HepG2 (cell line): ENCODE measurements at regions not wholly inside any gene's neighbourhood (a gene's known extent, or its start where the extent isn't known, plus 50 kb on each side); places are given as distances from the start of the nearest gene placed in this dataset.

ENCODE experiments used
- ATAC-seq: fragments of 200-7000 bp; cut with Tn5 transposase; 3 replicates; pipeline ENCODE4 v1.9.1; 2020; ENCODE audit warnings: mild to moderate bottlenecking, moderate library complexity
- BruUV-seq: library from RNA; stranded (reverse); fragments of 400-500 nt; replicated peaks from 2 replicates; lab custom pipeline; 2021; lab: Mats Ljungman, UMichigan
- CTCF ChIA-PET: fragments of 300-600 bp; formaldehyde crosslinking; extraction: SDS; loops from one replicate; lab custom pipeline; 2021; ENCODE audit warnings: low total read pairs, inconsistent platforms, low intra/inter-chr PET ratio; lab: Yijun Ruan, JAX
- POLR2A ChIA-PET: fragments of 350-600 bp; sonication (Branson Sonifier 250); formaldehyde crosslinking; loops from one replicate; lab custom pipeline; 2020; ENCODE audit warnings: antibody characterized with exemption, inconsistent platforms; lab: Yijun Ruan, JAX
- DNase-seq: peaks from one replicate; pipeline ENCODE4 v3.0.0-alpha.2; 2015; ENCODE audit warnings: low spot score
- FAIRE-seq: peaks from 3 replicates; lab custom pipeline; 2011; peaks lifted over from hg19 to GRCh38; lab: Jason Lieb, UNC
- H2AFZ ChIP-seq: one replicate; pipeline ENCODE4 v1.6.1; 2011; ENCODE audit warnings: low read length, inconsistent platforms
- H3K27ac ChIP-seq: fragments of 300-600 bp; 3 replicates; pipeline ENCODE4 v1.8.0; 2011; ENCODE audit warnings: mixed run types, mild to moderate bottlenecking, mixed read lengths, low read length, inconsistent platforms; ENCODE audit not compliant: insufficient read depth; ENCODE audit errors: extremely low read length
- H3K27me3 ChIP-seq, 2 experiments: fragments of 200-600 bp in 1 of 2; 2 replicates in 1 of 2; 3 replicates in 1 of 2; pipeline versions ENCODE4 v1.6.0 to v1.8.0; 2011; ENCODE audit warnings: low read length in 2 of 2, mild to moderate bottlenecking in 2 of 2, moderate library complexity in 2 of 2, inconsistent platforms in 1 of 2; ENCODE audit not compliant: insufficient read depth in 2 of 2, control insufficient read depth in 1 of 2
- H3K36me3 ChIP-seq, 2 experiments: fragments of 200-600 bp in 1 of 2; replicated peaks in 1 of 2; 2 replicates in 1 of 2; 3 replicates in 1 of 2; pipeline versions ENCODE4 v1.5.1 to v1.8.0; 2011; ENCODE audit warnings: low read length in 2 of 2, inconsistent platforms in 1 of 2; ENCODE audit not compliant: insufficient read depth in 2 of 2, control insufficient read depth in 1 of 2
- H3K4me1 ChIP-seq: 2 replicates; pipeline ENCODE4 v1.5.1; 2012; ENCODE audit warnings: low read length, inconsistent platforms; ENCODE audit not compliant: insufficient read depth
- H3K4me2 ChIP-seq: 2 replicates; pipeline ENCODE4 v1.6.0; 2011; ENCODE audit warnings: low read depth, low read length, inconsistent platforms
- H3K4me3 ChIP-seq, 3 experiments: fragments of 200-600 bp in 1 of 3; sonication (generic), shearing (Covaris generic) in 1 of 3; replicated peaks in 1 of 3; 2 replicates each; pipeline ENCODE4 v1.5.1; 2011 to 2016; ENCODE audit warnings: low read length in 3 of 3, inconsistent platforms in 2 of 3, low read depth in 2 of 3, mild to moderate bottlenecking in 2 of 3, control low read depth in 1 of 3, mixed read lengths in 1 of 3; ENCODE audit not compliant: insufficient read depth in 1 of 3
- H3K79me2 ChIP-seq: one replicate; pipeline ENCODE4 v1.6.1; 2011; ENCODE audit warnings: low read length, inconsistent platforms; ENCODE audit not compliant: insufficient read depth
- H3K9ac ChIP-seq: 2 replicates; pipeline ENCODE4 v1.6.0; 2011; ENCODE audit warnings: mild to moderate bottlenecking, low read depth, low read length, inconsistent platforms; ENCODE audit not compliant: insufficient read depth
- H3K9me3 ChIP-seq: 2 replicates; pipeline ENCODE4 v1.5.1; 2012; ENCODE audit warnings: mild to moderate bottlenecking, low read length
- H4K20me1 ChIP-seq: 2 replicates; pipeline ENCODE4 v1.6.0; 2011; ENCODE audit warnings: inconsistent platforms, mild to moderate bottlenecking, low read length, moderate library complexity; ENCODE audit not compliant: insufficient read depth
- AGO2 ChIP-seq: fragments of 200-400 bp; formaldehyde crosslinking; optimal IDR thresholded peaks from 2 replicates; pipeline ENCODE3; 2017; ENCODE audit warnings: mild to moderate bottlenecking, low read depth, low read length, moderate library complexity
- BCL6 ChIP-seq: IDR thresholded peaks from 2 replicates; pipeline ENCODE4 v1.6.1; 2016; ENCODE audit warnings: missing genetic modification reagents, missing compliant biosample characterization
- FOSL2 ChIP-seq: sonication (generic); formaldehyde crosslinking; IDR thresholded peaks from 2 replicates; pipeline ENCODE4 v1.4.0; 2020; ENCODE audit warnings: missing genetic modification reagents
- JUN ChIP-seq: sonication (generic); formaldehyde crosslinking; IDR thresholded peaks from 2 replicates; pipeline ENCODE4 v1.4.0; 2020; ENCODE audit warnings: mild to moderate bottlenecking, missing genetic modification reagents
- JUND ChIP-seq: sonication (generic); formaldehyde crosslinking; IDR thresholded peaks from 2 replicates; pipeline ENCODE4 v1.8.0; 2022; ENCODE audit warnings: mild to moderate bottlenecking, missing genetic modification reagents
- KDM3A ChIP-seq: IDR thresholded peaks from 2 replicates; pipeline ENCODE4 v1.6.1; 2018; ENCODE audit warnings: low read depth, missing compliant biosample characterization
- MTF1 ChIP-seq: sonication (generic); formaldehyde crosslinking; IDR thresholded peaks from 2 replicates; pipeline ENCODE4 v1.5.0; 2020; ENCODE audit warnings: missing genetic modification reagents
- PAWR ChIP-seq: sonication (generic); formaldehyde crosslinking; IDR thresholded peaks from 2 replicates; pipeline ENCODE4 v1.4.0; 2020; ENCODE audit warnings: missing genetic modification reagents, mild to moderate bottlenecking, borderline replicate concordance
- PCBP2 ChIP-seq: fragments of 200-400 bp; formaldehyde crosslinking; optimal IDR thresholded peaks from 2 replicates; pipeline ENCODE3; 2018; ENCODE audit warnings: low read length, low read depth; ENCODE audit not compliant: poor library complexity, severe bottlenecking
- REPIN1 ChIP-seq: sonication (generic); formaldehyde crosslinking; IDR thresholded peaks from 2 replicates; pipeline ENCODE4 v1.8.0; 2022; ENCODE audit warnings: missing genetic modification reagents, low read depth, mild to moderate bottlenecking, borderline replicate concordance
- SNAI1 ChIP-seq: sonication (generic); formaldehyde crosslinking; IDR thresholded peaks from 2 replicates; pipeline ENCODE4 v1.5.0; 2020; ENCODE audit warnings: mild to moderate bottlenecking, missing genetic modification reagents, borderline replicate concordance
- TCF7L2 ChIP-seq: IDR thresholded peaks from 2 replicates; pipeline ENCODE4 v1.6.1; 2011; ENCODE audit warnings: mild to moderate bottlenecking, low read depth, low read length, moderate library complexity
- TMF1 ChIP-seq: sonication (generic); formaldehyde crosslinking; IDR thresholded peaks from 2 replicates; pipeline ENCODE4 v1.8.1; 2022; ENCODE audit warnings: low read depth, missing genetic modification reagents
- XRCC5 ChIP-seq: fragments of 200-400 bp; formaldehyde crosslinking; optimal IDR thresholded peaks from 2 replicates; pipeline ENCODE3; 2017; ENCODE audit warnings: mild to moderate bottlenecking, low read length
- ZNF335 ChIP-seq: sonication (generic); formaldehyde crosslinking; IDR thresholded peaks from 2 replicates; pipeline ENCODE4 v1.4.0; 2020; ENCODE audit warnings: missing genetic modification reagents
- ZNF33A ChIP-seq: sonication (generic); formaldehyde crosslinking; IDR thresholded peaks from 2 replicates; pipeline ENCODE4 v1.5.1; 2020; ENCODE audit warnings: missing genetic modification reagents, mild to moderate bottlenecking, moderate library complexity, borderline replicate concordance
- ZNF33B ChIP-seq: sonication (generic); formaldehyde crosslinking; IDR thresholded peaks from 2 replicates; pipeline ENCODE4 v1.5.1; 2020; ENCODE audit warnings: mild to moderate bottlenecking, missing genetic modification reagents
- ZNF776 ChIP-seq: sonication (generic); formaldehyde crosslinking; IDR thresholded peaks from 2 replicates; pipeline ENCODE4 v1.4.0; 2020; ENCODE audit warnings: mild to moderate bottlenecking, missing genetic modification reagents
- ZNF790 ChIP-seq: sonication (generic); formaldehyde crosslinking; IDR thresholded peaks from 2 replicates; pipeline ENCODE4 v1.8.0; 2022; ENCODE audit warnings: missing genetic modification reagents, mild to moderate bottlenecking, borderline replicate concordance
- WGBS: methylation state at CpG from one replicate; pipeline ENCODE4 v1.1.6; 2017; ENCODE audit warnings: low lambda C conversion rate; 5-methylcytosine and 5-hydroxymethylcytosine counted together
- in situ Hi-C: cut with HindIII; loops from 2 replicates; pipeline ENCODE4 v1.10.0; 2017; ENCODE audit warnings: low pct_unique_long_range_greater_than_20kb; ENCODE audit not compliant: extremely low pct_ligation_motif_present
- intact Hi-C: fragments of 100-400 bp; cut with micrococcal nuclease; formaldehyde crosslinking; loops from one replicate; pipeline ENCODE4 v1.10.0; 2022; ENCODE audit not compliant: unreplicated experiment
- TF ChIP-seq, protein P1 (sequence below): sonication (generic); formaldehyde crosslinking; IDR thresholded peaks from 2 replicates; pipeline ENCODE4 v1.8.1; 2022; ENCODE audit warnings: mild to moderate bottlenecking, missing genetic modification reagents
- TF ChIP-seq, protein P2 (sequence below): sonication (generic); formaldehyde crosslinking; IDR thresholded peaks from 2 replicates; pipeline ENCODE4 v1.5.1; 2020; ENCODE audit warnings: mild to moderate bottlenecking, moderate library complexity, missing genetic modification reagents
- TF ChIP-seq, protein P3 (sequence below): IDR thresholded peaks from 2 replicates; pipeline ENCODE4 v1.6.1; 2016; ENCODE audit warnings: control low read depth

DNA sequence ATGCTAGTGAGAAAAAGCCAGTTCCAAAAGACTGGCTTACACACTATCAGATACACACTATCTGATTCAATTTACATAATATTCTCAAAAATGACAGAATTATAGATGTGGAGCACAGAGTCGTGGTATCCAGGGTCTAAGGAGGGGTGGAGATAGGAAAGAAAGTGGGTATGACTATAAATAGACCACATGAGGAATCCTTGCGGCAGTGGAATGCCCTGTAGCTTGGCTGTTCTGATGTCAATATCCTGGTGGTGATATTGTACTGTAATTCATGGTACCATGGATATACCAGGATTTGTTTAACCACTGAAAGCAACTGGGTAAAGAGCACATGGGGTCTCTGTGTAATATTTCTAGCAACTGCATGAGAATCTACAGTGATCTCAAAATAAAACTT lies 67.7 kb upstream of the TMEM72 start (continued):
- TF ChIP-seq AGO2: no peak
- TF ChIP-seq ZNF33A (CRISPR knock-in tag): no peak
- no peak for TF ChIP-seq JUND (CRISPR knock-in tag)
- no peak for TF ChIP-seq MTF1

DNA sequence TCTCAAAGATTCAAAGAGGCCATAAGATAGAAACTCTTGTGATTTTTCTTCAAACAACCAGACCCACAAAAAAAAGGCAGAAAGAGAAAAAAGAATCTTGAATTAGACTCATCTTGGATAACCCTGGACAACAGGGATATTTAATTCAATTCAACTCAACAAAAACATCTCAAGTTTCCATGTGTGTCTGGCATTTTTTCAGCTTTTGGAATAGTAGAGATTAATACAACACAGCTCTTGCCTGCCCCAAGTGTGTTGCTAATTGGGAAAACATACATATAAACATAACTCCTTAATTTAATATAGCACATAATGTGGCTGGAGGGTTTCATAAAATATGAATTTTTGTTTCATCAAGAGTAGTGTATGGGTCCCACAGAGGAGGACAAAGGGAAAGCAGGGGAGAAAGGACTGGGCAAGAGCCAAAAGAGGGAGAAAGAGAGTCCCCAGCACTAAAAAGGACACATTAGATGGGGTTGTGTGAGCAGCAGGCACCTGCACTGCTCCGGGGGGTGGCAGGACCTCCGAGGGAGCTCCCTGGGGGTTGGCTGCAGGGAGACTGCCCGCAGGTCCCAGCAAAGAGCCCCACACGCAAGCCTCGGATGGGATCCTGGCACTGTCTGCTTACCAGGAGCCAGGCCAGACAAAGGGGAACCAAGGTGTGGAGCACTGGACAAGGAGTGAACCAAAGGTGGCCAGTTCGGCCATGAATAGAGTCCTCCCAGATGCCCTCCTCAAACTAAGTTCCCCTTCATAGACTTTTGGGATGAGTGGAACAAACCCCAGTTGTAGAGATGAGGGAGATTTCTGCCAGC lies 65.6 kb upstream of the TMEM72 start:
- Histone ChIP-seq H3K27ac (no peak overlapping the region), H3K79me2 (no peaks in the 10 kb centered on the region), H3K4me2 (no peak overlapping the region), H3K4me1 (no peaks in the 10 kb centered on the region), H2AFZ (no peak overlapping the region), H3K27me3 (no peaks in the 10 kb centered on the region; a peak in 1 of 5 replicates), H3K9me3 (no peaks in the 10 kb centered on the region), H4K20me1 (no peaks in the 10 kb centered on the region), H3K36me3 (no peaks in the 10 kb centered on the region), H3K9ac (no peak overlapping the region), H3K4me3 (no peak overlapping the region)
- 15% methylated on average over 3 of the region's 6 CpGs for WGBS
- no peak for DNase-seq
- intact Hi-C loops (no loop called here), in situ Hi-C loops (no loop called here)
- no TSS peak for BruUV-seq
- ATAC-seq: no peak
- ChIA-PET POLR2A (no interaction called here), CTCF (no interaction called here)
- no peak for FAIRE-seq
- TF ChIP-seq ZNF790 (CRISPR knock-in tag) (no peak), REPIN1 (CRISPR knock-in tag) (no peak), ZNF335 (CRISPR knock-in tag) (no peak), JUN (CRISPR knock-in tag) (no peak), KDM3A (CRISPR knock-in tag) (no peak), SNAI1 (no peak), BCL6 (CRISPR knock-in tag) (no peak), ZNF33B (CRISPR knock-in tag) (no peak), TMF1 (CRISPR knock-in tag) (no peak), ZNF776 (no peak), PAWR (CRISPR knock-in tag) (no peak), TCF7L2 (no peak), PCBP2 (no peak), XRCC5 (no peak), FOSL2 (CRISPR knock-in tag) (no peak)
- TF ChIP-seq, protein P1, sequence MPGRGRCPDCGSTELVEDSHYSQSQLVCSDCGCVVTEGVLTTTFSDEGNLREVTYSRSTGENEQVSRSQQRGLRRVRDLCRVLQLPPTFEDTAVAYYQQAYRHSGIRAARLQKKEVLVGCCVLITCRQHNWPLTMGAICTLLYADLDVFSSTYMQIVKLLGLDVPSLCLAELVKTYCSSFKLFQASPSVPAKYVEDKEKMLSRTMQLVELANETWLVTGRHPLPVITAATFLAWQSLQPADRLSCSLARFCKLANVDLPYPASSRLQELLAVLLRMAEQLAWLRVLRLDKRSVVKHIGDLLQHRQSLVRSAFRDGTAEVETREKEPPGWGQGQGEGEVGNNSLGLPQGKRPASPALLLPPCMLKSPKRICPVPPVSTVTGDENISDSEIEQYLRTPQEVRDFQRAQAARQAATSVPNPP: no peak
- TF ChIP-seq, protein P2, sequence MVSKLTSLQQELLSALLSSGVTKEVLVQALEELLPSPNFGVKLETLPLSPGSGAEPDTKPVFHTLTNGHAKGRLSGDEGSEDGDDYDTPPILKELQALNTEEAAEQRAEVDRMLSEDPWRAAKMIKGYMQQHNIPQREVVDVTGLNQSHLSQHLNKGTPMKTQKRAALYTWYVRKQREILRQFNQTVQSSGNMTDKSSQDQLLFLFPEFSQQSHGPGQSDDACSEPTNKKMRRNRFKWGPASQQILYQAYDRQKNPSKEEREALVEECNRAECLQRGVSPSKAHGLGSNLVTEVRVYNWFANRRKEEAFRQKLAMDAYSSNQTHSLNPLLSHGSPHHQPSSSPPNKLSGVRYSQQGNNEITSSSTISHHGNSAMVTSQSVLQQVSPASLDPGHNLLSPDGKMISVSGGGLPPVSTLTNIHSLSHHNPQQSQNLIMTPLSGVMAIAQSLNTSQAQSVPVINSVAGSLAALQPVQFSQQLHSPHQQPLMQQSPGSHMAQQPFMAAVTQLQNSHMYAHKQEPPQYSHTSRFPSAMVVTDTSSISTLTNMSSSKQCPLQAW (CRISPR knock-in tag): no peak
- TF ChIP-seq, protein P3, sequence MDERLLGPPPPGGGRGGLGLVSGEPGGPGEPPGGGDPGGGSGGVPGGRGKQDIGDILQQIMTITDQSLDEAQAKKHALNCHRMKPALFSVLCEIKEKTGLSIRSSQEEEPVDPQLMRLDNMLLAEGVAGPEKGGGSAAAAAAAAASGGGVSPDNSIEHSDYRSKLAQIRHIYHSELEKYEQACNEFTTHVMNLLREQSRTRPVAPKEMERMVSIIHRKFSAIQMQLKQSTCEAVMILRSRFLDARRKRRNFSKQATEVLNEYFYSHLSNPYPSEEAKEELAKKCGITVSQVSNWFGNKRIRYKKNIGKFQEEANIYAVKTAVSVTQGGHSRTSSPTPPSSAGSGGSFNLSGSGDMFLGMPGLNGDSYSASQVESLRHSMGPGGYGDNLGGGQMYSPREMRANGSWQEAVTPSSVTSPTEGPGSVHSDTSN (CRISPR knock-in tag): no peak
